ENCODE measurements at regions not wholly inside any gene's neighbourhood (a gene's known extent, or its start where the extent isn't known, plus 50 kb on each side); places are given as distances from the start of the nearest gene placed in this dataset.
A peak's percentile ranks its signal among the peaks of the same experiment; 100 is the strongest.

DNA sequence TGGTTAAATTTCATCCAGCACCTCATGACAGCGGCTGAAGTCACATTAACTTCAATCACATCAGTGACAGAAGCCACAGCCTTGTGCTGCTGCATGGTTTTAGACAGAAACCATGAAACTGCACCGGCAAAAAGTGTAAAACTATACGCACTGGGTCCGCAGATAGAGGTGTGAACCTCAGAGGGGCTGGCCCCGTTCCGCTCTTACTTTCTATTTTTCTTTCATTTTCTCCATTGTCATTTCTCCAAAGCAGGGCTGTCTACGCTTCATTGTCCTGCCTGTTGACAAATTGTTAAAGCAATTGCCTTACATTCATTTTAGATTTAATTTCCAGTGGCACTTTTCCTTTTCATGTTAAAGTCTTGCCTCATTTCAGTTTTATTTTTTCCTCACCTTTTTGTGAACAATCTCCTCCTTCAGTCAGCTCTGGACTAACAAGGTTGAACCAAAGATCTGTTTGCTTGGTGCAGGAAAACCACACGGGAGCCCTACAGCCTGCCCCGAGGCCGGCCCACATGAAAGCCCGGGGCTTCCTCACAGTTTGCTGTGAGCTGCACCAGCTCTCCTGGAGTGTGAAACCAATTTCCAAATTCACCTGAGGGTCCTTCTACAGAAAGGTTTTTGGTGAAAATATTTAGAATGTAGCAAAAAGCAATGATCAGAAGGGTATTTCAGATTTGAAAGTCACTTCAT, 63.7 kb downstream of the PRR18 start:
- TF ChIP-seq, protein P1, sequence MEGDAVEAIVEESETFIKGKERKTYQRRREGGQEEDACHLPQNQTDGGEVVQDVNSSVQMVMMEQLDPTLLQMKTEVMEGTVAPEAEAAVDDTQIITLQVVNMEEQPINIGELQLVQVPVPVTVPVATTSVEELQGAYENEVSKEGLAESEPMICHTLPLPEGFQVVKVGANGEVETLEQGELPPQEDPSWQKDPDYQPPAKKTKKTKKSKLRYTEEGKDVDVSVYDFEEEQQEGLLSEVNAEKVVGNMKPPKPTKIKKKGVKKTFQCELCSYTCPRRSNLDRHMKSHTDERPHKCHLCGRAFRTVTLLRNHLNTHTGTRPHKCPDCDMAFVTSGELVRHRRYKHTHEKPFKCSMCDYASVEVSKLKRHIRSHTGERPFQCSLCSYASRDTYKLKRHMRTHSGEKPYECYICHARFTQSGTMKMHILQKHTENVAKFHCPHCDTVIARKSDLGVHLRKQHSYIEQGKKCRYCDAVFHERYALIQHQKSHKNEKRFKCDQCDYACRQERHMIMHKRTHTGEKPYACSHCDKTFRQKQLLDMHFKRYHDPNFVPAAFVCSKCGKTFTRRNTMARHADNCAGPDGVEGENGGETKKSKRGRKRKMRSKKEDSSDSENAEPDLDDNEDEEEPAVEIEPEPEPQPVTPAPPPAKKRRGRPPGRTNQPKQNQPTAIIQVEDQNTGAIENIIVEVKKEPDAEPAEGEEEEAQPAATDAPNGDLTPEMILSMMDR (IDR thresholded peaks at IDR 0.05; ENCODE audit: extremely low read depth, insufficient read depth, missing control alignments), result no peak
- in situ Hi-C loops (cut with MboI; ENCODE audit: low pct_unique_long_range_greater_than_20kb, low sequenced_read_pairs, unreplicated experiment), result no loop called here
- peak; percentile 72 for DNase-seq (ENCODE audit: low spot score)

DNA sequence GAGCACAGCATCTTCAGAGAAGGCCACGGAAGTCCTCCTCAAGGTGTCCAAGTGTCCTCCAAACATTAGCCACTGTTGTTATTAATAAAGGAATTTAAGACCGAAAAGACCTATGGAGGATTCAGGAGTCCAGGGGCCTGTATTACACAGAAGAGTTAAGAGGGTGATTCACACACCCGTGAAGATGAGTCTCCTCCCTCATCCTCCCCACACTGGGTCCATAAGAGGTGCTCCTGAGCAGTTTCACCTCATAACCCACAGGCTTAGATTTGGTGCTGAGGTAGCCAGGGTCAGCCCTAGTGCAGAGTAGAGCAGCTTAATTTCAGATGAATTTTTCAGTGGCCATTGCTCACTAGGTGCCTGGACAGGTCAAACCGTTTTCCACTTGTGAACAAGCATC, 65.3 kb downstream of the PRR18 start:
- DNase-seq (ENCODE audit: low spot score), result no peak
- in situ Hi-C loops (cut with MboI; ENCODE audit: low pct_unique_long_range_greater_than_20kb, low sequenced_read_pairs, unreplicated experiment), result no loop called here
- TF ChIP-seq, protein P1 (IDR thresholded peaks at IDR 0.05; ENCODE audit: extremely low read depth, insufficient read depth, missing control alignments), result no peak

DNA sequence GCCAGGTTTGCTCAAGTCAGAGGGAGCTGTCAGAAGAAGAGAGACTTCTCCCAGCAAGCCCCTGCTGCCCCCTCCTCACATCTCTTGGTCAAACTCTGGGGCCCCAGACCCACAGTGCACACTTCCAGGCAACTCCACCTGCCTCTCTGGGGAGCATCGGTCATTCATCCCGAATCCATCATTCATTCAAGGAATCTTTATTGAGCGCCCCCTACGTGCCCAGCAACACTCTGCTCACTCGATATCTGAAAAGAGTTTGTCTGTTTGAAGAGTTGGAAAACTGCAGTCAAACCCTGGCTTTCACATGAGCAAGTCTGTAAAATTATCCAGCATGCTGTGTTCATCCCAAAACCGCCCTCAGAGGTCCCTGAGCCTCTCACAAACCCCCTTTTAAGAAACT, 66.2 kb downstream of the PRR18 start:
- DNase-seq (ENCODE audit: low spot score), result no peak
- in situ Hi-C loops (cut with MboI; ENCODE audit: low pct_unique_long_range_greater_than_20kb, low sequenced_read_pairs, unreplicated experiment), result no loop called here
- TF ChIP-seq, protein P1 (IDR thresholded peaks at IDR 0.05; ENCODE audit: extremely low read depth, insufficient read depth, missing control alignments), result no peak

DNA sequence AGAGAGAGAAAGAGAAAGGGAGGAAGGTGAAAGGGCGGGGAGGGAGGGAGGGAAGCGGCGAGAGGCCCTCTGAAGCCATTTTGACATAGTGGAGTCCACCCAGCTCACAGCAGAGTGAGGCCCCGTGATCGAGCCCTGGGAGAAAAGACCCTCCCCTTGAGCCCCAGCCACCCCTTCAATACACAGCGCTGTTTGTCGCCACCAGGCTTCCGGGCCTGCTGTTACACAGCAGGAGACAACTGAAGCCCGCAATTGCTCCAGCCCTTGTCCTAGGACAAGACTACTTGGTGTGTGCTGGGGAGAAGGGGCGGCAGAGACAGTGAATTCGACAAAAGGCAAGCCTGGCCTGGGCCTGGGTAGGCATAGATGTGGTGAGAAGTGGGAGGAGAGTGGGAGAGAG, 67.3 kb downstream of the PRR18 start:
- TF ChIP-seq, protein P1 (IDR thresholded peaks at IDR 0.05; ENCODE audit: extremely low read depth, insufficient read depth, missing control alignments), result no peak
- DNase-seq (ENCODE audit: low spot score), result no peak
- in situ Hi-C loops (cut with MboI; ENCODE audit: low pct_unique_long_range_greater_than_20kb, low sequenced_read_pairs, unreplicated experiment), result no loop called here

DNA sequence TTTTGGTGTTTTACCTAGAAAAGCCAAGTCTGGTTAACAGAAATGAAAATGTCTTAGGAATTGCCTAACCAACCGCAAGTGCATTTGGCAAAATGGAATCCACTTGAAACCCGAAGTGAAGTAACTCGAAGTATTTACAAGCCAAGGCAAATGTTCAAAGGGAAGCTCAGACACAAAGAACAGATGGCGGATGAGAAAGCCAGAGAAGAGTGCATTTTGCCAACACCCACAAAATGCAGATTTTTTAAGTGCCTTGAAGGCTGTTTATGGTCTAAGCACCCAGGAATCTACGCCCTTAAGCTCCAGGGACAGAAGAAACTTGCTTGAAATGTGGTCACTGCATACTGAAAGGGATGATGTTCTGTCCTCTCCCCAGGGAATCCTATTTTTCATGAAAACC, 70.0 kb upstream of the TBXT start:
- DNase-seq (ENCODE audit: low spot score), result no peak
- TF ChIP-seq, protein P1 (IDR thresholded peaks at IDR 0.05; ENCODE audit: extremely low read depth, insufficient read depth, missing control alignments), result no peak
- in situ Hi-C loops (cut with MboI; ENCODE audit: low pct_unique_long_range_greater_than_20kb, low sequenced_read_pairs, unreplicated experiment), result no loop called here

DNA sequence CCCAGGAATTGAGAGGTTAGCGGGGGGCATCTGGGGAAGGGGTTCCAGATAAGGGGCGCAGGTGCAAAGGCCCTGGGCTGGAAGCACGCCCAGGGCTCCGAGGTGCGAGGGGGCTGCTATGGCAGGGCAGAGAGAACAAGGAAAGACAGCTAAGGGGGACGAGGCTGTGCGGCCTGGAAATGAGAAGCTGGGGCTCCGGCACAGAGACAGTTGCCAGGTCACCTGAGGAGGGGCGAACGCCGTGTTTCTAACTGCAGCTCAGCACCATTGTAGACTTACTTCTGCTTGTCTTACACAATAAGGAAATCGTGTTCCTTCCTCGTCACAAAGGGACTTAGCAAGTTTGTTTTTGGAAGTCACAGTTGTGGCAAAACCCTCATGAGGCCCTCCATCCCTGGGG, 68.9 kb upstream of the TBXT start:
- DNase-seq (ENCODE audit: low spot score), result no peak
- in situ Hi-C loops (cut with MboI; ENCODE audit: low pct_unique_long_range_greater_than_20kb, low sequenced_read_pairs, unreplicated experiment), result no loop called here
- TF ChIP-seq, protein P1 (IDR thresholded peaks at IDR 0.05; ENCODE audit: extremely low read depth, insufficient read depth, missing control alignments), result no peak

Measured in GM13977 (cell line).